Upper lobe of left lung (tissue), 4 donors: ENCODE measurements at regions not wholly inside any gene's neighbourhood (a gene's known extent, or its start where the extent isn't known, plus 50 kb on each side); places are given as distances from the start of the nearest gene placed in this dataset.

Experiments
- CTCF ChIP-seq, 6 experiments: fragments of 450-650 bp in 4 of 6; fragments of 200-600 bp in 2 of 6; sonication (generic) in 2 of 6; IDR thresholded peaks; one replicate each; pipeline ENCODE4 v1.5.1; 2016 to 2019; ENCODE audit warnings: antibody characterized with exemption in 6 of 6
- EP300 ChIP-seq, 4 donors: sonication (generic); formaldehyde crosslinking; IDR thresholded peaks; one replicate each; pipeline ENCODE4 v1.5.1; 2017; ENCODE audit warnings: antibody characterized with exemption in 4 of 4, control low read depth in 2 of 4
- POLR2A ChIP-seq, 4 donors: fragments of 450-650 bp; IDR thresholded peaks; one replicate each; pipeline ENCODE4 v1.5.1; 2016 to 2017; ENCODE audit warnings: antibody characterized with exemption in 4 of 4, mild to moderate bottlenecking in 2 of 4
- POLR2AphosphoS5 ChIP-seq, 2 donors: sonication (generic); formaldehyde crosslinking; IDR thresholded peaks; one replicate each; pipeline ENCODE4 v1.5.1; 2017; ENCODE audit warnings: antibody characterized with exemption in 2 of 2

- TF ChIP-seq POLR2A (IDR thresholded peaks at IDR 0.05) (no peak), CTCF (IDR thresholded peaks at IDR 0.05) (no peak), EP300 (IDR thresholded peaks at IDR 0.05) (no peak), POLR2AphosphoS5 (IDR thresholded peaks at IDR 0.05) (no peak)
Measured at GRCh38 chr5:135176991-135177390, 143.0 kb upstream of the PITX1 start.
